Esophagus muscularis mucosa (tissue), 4 donors: ENCODE measurements at regions not wholly inside any gene's neighbourhood (a gene's known extent, or its start where the extent isn't known, plus 50 kb on each side); places are given as distances from the start of the nearest gene placed in this dataset.

ENCODE experiments used
- CTCF ChIP-seq, 3 experiments: fragments of 200-600 bp in 2 of 3; fragments of 450-650 bp in 1 of 3; sonication (generic) in 2 of 3; IDR thresholded peaks; one replicate each; pipeline ENCODE4 v1.5.1; 2017 to 2019; ENCODE audit warnings: antibody characterized with exemption in 3 of 3, mild to moderate bottlenecking in 2 of 3, moderate library complexity in 1 of 3
- EP300 ChIP-seq: sonication (generic); formaldehyde crosslinking; IDR thresholded peaks from one replicate; pipeline ENCODE4 v1.6.1; 2017; ENCODE audit warnings: antibody characterized with exemption
- POLR2AphosphoS5 ChIP-seq, 2 donors: sonication (generic); formaldehyde crosslinking; IDR thresholded peaks; one replicate each; pipeline ENCODE4 v1.6.1; 2017; ENCODE audit warnings: antibody characterized with exemption in 2 of 2

- TF ChIP-seq POLR2AphosphoS5 (IDR thresholded peaks at IDR 0.05) = no peak
- no peak for TF ChIP-seq CTCF (IDR thresholded peaks at IDR 0.05)
- no peak for TF ChIP-seq EP300
Measured at GRCh38 chr5:39618391-39618790, 193.6 kb upstream of the DAB2 start.
